Loucy (cell line): ENCODE measurements at regions not wholly inside any gene's neighbourhood (a gene's known extent, or its start where the extent isn't known, plus 50 kb on each side); places are given as distances from the start of the nearest gene placed in this dataset.

Experiments
- CTCF ChIP-seq: fragments of 200-600 bp; sonication (generic); conservative IDR thresholded peaks from 2 replicates; pipeline ENCODE4 v1.5.1; 2014; ENCODE audit warnings: mild to moderate bottlenecking, antibody characterized with exemption, low read length
- EZH2phosphoT487 ChIP-seq: fragments of 200-600 bp; IDR thresholded peaks from 2 replicates; pipeline ENCODE4 v1.6.1; 2018; ENCODE audit warnings: antibody characterized with exemption, mild to moderate bottlenecking, moderate library complexity, borderline replicate concordance

- TF ChIP-seq CTCF, result no peak
- no peak for TF ChIP-seq EZH2phosphoT487
Observed at GRCh38 chr6:12537389-12537788, 179.2 kb upstream of the PHACTR1 start.
